GM23248 (cell line): ENCODE measurements at regions not wholly inside any gene's neighbourhood (a gene's known extent, or its start where the extent isn't known, plus 50 kb on each side); places are given as distances from the start of the nearest gene placed in this dataset.
"Not testable (repeated sequence)": the region's sequence is repeated elsewhere in the genome, so short reads cannot be mapped to it uniquely, and the experiment has no call there.

Experiments
- EZH2 ChIP-seq: fragments of 200-600 bp; sonication (generic); IDR thresholded peaks from 2 replicates; pipeline ENCODE4 v1.6.1; 2018; ENCODE audit warnings: antibody characterized with exemption, mild to moderate bottlenecking; ENCODE audit not compliant: insufficient read depth, poor library complexity, severe bottlenecking
- EZH2phosphoT487 ChIP-seq: fragments of 200-600 bp; sonication (generic); IDR thresholded peaks from 2 replicates; pipeline ENCODE4 v1.6.1; 2018; ENCODE audit warnings: antibody characterized with exemption, moderate library complexity, mild to moderate bottlenecking, low read depth; ENCODE audit not compliant: insufficient read depth

- not testable (repeated sequence) for TF ChIP-seq EZH2, EZH2phosphoT487
Observed at GRCh38 chr9:14990647-14991046, 80.4 kb upstream of the FREM1 start.
